Mucosa of stomach (tissue), 1 donor: ENCODE measurements at regions not wholly inside any gene's neighbourhood (a gene's known extent, or its start where the extent isn't known, plus 50 kb on each side); places are given as distances from the start of the nearest gene placed in this dataset.

Experiments used
- H3K27me3 ChIP-seq: one replicate; pipeline ENCODE4 v1.7.0; 2013; ENCODE audit warnings: mild to moderate bottlenecking, low read length; ENCODE audit not compliant: control insufficient read depth, insufficient read depth
- H3K36me3 ChIP-seq: one replicate; pipeline ENCODE4 v1.7.0; 2013; ENCODE audit warnings: low read length; ENCODE audit not compliant: control insufficient read depth, insufficient read depth
- H3K4me1 ChIP-seq: one replicate; pipeline ENCODE4 v1.7.0; 2013; ENCODE audit warnings: mild to moderate bottlenecking, low read length; ENCODE audit not compliant: control insufficient read depth, insufficient read depth
- H3K4me3 ChIP-seq: one replicate; pipeline ENCODE4 v1.7.0; 2013; ENCODE audit warnings: low read length
- H3K9ac ChIP-seq: one replicate; pipeline ENCODE4 v1.7.0; 2013; ENCODE audit warnings: mild to moderate bottlenecking, low read length, moderate library complexity
- H3K9me3 ChIP-seq: one replicate; pipeline ENCODE4 v1.7.0; 2013; ENCODE audit warnings: mild to moderate bottlenecking, low read length, moderate library complexity; ENCODE audit not compliant: control insufficient read depth
- donor health status: Pancreatic carcinoma.

- Histone ChIP-seq H3K9ac (no peak overlapping the region), H3K36me3 (no peaks in the 10 kb centered on the region), H3K27me3 (no peaks in the 10 kb centered on the region)
These were observed 669.9 kb downstream of the SLC16A7 start for GRCh38 chr12:60265741-60266140.

DNA sequence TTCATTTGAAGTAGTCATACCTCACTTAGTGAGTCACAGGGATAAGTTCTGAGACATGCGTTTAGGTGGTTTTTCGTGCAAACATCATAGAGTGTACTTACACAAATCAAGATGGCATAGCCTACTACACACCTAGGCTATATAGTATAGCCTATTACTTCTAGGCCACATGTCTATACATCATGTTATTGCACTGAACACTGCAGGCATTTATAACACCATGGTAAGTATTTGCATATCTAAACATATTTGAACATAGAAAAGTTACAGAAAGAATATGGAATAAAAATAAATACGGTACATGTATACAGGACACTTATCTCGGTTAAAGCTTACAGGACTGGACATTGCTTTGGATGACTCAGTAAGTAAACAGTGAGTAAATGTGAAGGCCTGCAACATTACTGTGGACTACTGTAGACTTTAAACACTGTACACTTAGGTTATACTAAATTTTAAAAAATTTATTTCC lies 670.6 kb downstream of the SLC16A7 start:
- H3K9ac ChIP-seq: no peak overlapping the region
- H3K4me1 ChIP-seq: peaks cover 4% of the 10 kb centered on the region
- H3K27me3 ChIP-seq: no peaks in the 10 kb centered on the region
- H3K36me3 ChIP-seq: no peaks in the 10 kb centered on the region
- H3K9me3 ChIP-seq: no peaks in the 10 kb centered on the region
- no peak overlapping the region for H3K4me3 ChIP-seq

More at GRCh38 chr12:60265741-60266140, 669.9 kb downstream of the SLC16A7 start:
- Histone ChIP-seq H3K4me3 (no peak overlapping the region), H3K4me1 (peaks cover 4% of the 10 kb centered on the region), H3K9me3 (no peaks in the 10 kb centered on the region)

GRCh38 chr12:60269611-60270269 lies 673.9 kb downstream of the SLC16A7 start:
- Histone ChIP-seq H3K36me3 (no peaks in the 10 kb centered on the region), H3K9ac (no peak overlapping the region), H3K4me1 (peaks cover 4% of the 10 kb centered on the region), H3K9me3 (no peaks in the 10 kb centered on the region), H3K27me3 (no peaks in the 10 kb centered on the region), H3K4me3 (no peak overlapping the region)

DNA sequence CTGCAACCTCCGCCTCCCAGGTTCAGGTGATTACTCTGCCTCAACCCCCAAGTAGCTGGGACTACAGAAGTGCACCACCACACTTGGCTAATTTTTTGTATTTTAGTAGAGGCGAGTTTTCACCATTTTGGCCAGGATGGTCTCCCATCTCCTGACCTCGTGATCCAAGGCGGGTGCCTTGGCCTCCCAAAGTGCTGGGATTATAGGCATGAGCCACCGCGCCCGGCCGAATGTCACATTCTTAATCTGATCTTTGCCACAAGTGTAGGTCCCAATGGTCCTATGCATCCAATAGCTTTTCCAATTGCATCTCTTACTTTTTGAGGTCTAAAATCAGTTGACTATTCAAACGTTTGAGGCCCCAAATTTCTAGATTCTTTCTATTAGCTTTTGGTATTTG lies 676.0 kb downstream of the SLC16A7 start:
- Histone ChIP-seq H3K9me3 (no peaks in the 10 kb centered on the region), H3K27me3 (no peaks in the 10 kb centered on the region), H3K9ac (no peak overlapping the region), H3K36me3 (no peaks in the 10 kb centered on the region), H3K4me1 (no peaks in the 10 kb centered on the region), H3K4me3 (no peak overlapping the region)

DNA sequence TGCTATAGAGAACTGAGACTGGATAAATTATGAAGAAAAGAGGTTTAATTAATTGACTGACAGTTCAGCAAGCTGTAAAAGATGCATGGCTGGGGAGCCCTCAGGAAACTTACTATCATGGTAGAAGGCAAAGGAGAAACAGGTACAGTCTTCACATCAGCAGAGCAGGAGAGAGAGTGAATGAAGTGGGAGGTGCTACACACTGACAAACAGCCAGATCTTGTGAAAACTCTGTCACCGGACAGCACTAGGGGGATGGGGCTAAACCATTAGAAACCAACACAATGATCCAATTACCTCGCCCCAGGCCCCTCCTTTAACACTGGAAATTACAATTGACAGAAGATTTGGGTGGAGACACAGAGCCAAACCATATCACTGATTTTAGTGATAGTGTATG lies 682.4 kb downstream of the SLC16A7 start:
- H3K36me3 ChIP-seq: no peaks in the 10 kb centered on the region
- no peak overlapping the region for H3K9ac ChIP-seq
- H3K4me3 ChIP-seq: no peak overlapping the region
- no peaks in the 10 kb centered on the region for H3K27me3 ChIP-seq
- no peaks in the 10 kb centered on the region for H3K9me3 ChIP-seq
- no peaks in the 10 kb centered on the region for H3K4me1 ChIP-seq

- H3K9ac ChIP-seq: no peak overlapping the region
- H3K27me3 ChIP-seq: no peaks in the 10 kb centered on the region
- H3K4me1 ChIP-seq: no peaks in the 10 kb centered on the region
- H3K4me3 ChIP-seq: no peak overlapping the region
- no peaks in the 10 kb centered on the region for H3K9me3 ChIP-seq
- no peaks in the 10 kb centered on the region for H3K36me3 ChIP-seq
These were observed 683.4 kb downstream of the SLC16A7 start for GRCh38 chr12:60279221-60279620.

DNA sequence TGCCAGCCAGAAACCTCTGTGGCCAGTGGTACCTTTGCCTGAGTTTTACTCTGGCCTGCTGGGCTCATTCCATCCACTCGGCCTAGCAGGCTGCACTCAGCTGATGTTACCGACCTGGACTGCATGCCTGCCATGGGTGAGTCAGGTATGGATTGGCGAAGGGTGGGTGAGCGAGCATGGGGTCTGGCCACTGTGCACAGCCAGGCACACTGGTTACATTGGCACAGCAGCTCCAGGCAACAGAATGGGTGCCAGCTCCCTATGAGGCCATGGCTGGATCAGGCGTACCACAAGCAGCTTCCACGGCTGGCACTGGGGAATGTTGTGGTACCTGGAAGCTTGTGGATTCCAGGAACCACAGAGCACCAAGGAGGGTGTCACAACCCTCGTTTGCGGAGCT lies 685.7 kb downstream of the SLC16A7 start:
- H3K9me3 ChIP-seq: no peaks in the 10 kb centered on the region
- H3K27me3 ChIP-seq: no peaks in the 10 kb centered on the region
- no peaks in the 10 kb centered on the region for H3K36me3 ChIP-seq
- H3K9ac ChIP-seq: no peak overlapping the region
- H3K4me3 ChIP-seq: no peak overlapping the region
- H3K4me1 ChIP-seq: no peaks in the 10 kb centered on the region

DNA sequence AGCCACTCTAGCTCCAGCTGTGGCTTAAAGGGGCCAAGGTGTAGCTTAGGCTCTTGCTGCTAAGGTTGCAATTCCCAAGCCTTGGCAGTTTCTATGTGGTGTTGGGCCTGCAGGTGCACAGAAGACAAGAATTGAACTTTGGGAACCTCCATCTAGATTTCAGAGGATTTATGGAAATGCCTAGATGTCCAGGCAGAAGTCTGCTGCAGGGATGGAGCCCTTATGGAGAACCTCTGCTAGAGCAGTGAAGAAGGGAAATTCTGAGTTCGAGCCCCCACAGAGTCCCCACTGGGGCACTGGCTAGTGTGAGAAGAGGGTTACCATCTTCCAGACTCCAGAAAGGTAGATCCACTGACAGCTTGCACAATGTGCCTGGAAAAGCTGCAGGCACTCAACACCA lies 694.7 kb downstream of the SLC16A7 start:
- H3K9me3 ChIP-seq: no peaks in the 10 kb centered on the region
- no peak overlapping the region for H3K9ac ChIP-seq
- no peaks in the 10 kb centered on the region for H3K27me3 ChIP-seq
- H3K4me3 ChIP-seq: no peak overlapping the region
- no peaks in the 10 kb centered on the region for H3K36me3 ChIP-seq
- no peaks in the 10 kb centered on the region for H3K4me1 ChIP-seq

- Histone ChIP-seq H3K36me3 (no peaks in the 10 kb centered on the region), H3K4me1 (no peaks in the 10 kb centered on the region), H3K4me3 (no peak overlapping the region), H3K9me3 (no peaks in the 10 kb centered on the region), H3K9ac (no peak overlapping the region), H3K27me3 (no peaks in the 10 kb centered on the region)
These were observed 712.6 kb downstream of the SLC16A7 start for GRCh38 chr12:60308366-60308991.

GRCh38 chr12:60311940-60312339 lies 716.1 kb downstream of the SLC16A7 start:
- Histone ChIP-seq H3K4me1 (no peaks in the 10 kb centered on the region), H3K9ac (no peak overlapping the region), H3K27me3 (no peaks in the 10 kb centered on the region), H3K36me3 (no peaks in the 10 kb centered on the region), H3K4me3 (no peak overlapping the region), H3K9me3 (no peaks in the 10 kb centered on the region)

DNA sequence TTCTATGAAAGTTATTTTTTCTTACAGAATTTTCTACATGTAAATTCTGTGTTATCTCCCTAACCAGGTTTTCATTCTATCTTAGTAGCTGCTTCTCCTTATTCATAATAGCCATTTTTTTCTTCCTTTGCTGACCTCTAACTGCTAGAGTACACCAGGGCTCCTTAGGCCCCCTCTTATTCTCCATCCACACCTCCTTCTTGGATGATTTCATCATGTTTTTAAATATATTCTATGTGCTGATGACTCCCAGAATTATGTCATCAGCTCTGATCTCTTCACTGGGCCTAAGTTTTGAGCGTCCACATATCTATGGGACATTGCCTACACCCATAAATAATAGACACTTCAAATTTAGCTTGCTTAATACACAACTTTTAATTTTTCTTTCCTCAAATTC lies 721.5 kb downstream of the SLC16A7 start:
- no peak overlapping the region for H3K4me3 ChIP-seq
- no peak overlapping the region for H3K9ac ChIP-seq
- H3K4me1 ChIP-seq: no peaks in the 10 kb centered on the region
- no peaks in the 10 kb centered on the region for H3K36me3 ChIP-seq
- no peaks in the 10 kb centered on the region for H3K9me3 ChIP-seq
- H3K27me3 ChIP-seq: no peaks in the 10 kb centered on the region

DNA sequence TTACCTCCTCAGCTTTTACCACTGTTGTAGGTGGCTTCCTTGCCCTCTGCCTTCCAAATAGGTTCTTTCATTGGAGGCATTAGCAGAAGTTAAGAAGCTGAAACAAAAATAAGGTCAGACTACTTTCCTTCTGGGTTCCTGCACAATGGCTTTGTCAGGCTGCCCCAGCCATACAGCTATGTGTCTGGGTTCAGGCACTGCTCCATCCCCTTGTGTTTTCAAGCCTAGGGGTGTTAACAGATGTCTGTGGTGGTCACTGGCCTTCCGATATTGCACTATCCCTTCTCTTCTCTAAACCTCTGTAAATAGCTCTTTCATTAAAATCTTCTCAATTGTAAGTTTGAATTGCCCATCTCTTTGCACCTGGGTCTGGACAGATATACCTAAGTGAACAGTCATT lies 728.9 kb downstream of the SLC16A7 start:
- H3K4me1 ChIP-seq: no peaks in the 10 kb centered on the region
- no peaks in the 10 kb centered on the region for H3K9me3 ChIP-seq
- no peak overlapping the region for H3K4me3 ChIP-seq
- H3K36me3 ChIP-seq: no peaks in the 10 kb centered on the region
- H3K9ac ChIP-seq: no peak overlapping the region
- H3K27me3 ChIP-seq: no peaks in the 10 kb centered on the region
